ENCODE measurements at regions not wholly inside any gene's neighbourhood (a gene's known extent, or its start where the extent isn't known, plus 50 kb on each side); places are given as distances from the start of the nearest gene placed in this dataset.

DNA sequence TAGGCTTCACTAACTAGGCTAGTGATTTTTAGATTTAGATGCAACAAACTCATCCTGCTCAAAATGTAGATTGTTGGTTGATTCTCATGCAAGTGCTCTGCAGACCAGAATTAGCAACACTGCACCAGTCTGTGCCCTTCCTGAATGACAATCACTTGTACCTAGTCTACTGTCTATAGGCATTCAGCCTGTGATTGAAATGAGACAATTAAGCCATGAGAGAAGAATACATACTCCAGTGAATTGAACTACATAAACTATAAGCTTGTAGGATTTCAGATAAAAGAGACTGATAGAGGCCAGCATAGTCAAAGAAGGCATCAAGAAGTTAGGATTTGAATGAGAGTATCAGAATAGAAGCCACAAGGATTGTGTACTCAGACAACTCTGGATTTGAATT, 138.3 kb upstream of the NRXN1 start:
- DNase-seq (ENCODE audit: low read depth), result no peak
- TF ChIP-seq, protein P1, sequence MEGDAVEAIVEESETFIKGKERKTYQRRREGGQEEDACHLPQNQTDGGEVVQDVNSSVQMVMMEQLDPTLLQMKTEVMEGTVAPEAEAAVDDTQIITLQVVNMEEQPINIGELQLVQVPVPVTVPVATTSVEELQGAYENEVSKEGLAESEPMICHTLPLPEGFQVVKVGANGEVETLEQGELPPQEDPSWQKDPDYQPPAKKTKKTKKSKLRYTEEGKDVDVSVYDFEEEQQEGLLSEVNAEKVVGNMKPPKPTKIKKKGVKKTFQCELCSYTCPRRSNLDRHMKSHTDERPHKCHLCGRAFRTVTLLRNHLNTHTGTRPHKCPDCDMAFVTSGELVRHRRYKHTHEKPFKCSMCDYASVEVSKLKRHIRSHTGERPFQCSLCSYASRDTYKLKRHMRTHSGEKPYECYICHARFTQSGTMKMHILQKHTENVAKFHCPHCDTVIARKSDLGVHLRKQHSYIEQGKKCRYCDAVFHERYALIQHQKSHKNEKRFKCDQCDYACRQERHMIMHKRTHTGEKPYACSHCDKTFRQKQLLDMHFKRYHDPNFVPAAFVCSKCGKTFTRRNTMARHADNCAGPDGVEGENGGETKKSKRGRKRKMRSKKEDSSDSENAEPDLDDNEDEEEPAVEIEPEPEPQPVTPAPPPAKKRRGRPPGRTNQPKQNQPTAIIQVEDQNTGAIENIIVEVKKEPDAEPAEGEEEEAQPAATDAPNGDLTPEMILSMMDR (conservative IDR thresholded peaks at IDR 0.05; ENCODE audit: control insufficient read depth, insufficient read depth, low read depth, low read length), result no peak
- H3K4me3 ChIP-seq (ENCODE audit: control insufficient read depth, low read depth, low read length), result no peak overlapping the region

DNA sequence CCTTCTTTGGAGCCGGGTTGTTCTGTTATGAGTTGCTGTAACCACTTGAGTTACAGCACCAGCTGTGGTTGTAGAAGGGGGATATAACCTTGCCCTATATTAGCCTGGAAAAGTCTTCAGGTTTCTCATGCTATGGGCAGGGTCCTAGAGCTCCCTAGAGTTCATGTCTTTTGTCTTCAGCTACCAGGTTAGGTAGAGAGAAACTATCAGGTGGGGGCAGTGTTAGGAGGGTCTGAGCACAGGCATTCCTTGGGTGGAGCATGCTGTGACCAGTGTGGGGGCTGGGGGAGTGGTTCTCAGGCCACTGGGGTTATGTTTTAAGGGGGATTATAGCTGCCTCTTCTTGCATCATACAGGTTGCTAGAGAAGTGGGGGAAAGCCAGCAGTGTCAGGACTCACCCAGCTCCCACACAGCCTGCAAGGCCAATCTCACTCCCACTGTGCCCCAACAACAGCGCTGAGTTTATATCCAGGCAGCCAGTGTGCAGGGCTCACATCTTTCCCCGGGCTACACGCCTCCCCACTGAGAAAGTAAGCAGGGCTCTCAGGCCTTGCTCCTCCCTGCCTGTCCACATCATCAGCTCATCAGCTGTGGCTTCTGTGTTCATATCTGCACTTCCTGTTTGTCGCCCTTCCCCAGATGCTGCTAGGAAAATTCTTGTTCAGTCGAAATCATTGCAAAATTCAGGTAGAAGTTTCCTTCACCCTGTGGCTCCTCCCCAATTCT, 133.8 kb upstream of the NRXN1 start:
- no peak overlapping the region for H3K4me3 ChIP-seq (ENCODE audit: control insufficient read depth, low read depth, low read length)
- no peak for DNase-seq (ENCODE audit: low read depth)
- TF ChIP-seq, protein P1 (conservative IDR thresholded peaks at IDR 0.05; ENCODE audit: control insufficient read depth, insufficient read depth, low read depth, low read length), result no peak

DNA sequence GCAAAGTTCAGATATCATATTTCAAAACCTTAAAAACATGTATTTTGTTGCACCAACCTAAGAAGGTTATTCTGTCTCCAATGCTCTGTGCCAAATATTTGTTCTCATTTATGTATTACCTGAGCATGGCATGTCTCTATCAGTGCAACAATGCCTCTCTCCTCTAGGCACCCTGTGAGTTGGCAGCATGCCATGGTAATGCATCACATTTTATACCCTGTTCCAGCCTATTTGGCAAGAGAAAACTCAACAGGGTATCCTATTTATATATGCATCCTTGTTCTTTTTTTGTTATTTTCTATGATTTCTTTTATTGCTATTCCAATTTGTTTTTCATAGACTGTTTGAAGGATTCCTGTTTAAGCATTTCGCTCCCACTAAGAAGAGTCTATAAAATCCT, 126.3 kb upstream of the NRXN1 start:
- TF ChIP-seq, protein P1 (conservative IDR thresholded peaks at IDR 0.05; ENCODE audit: control insufficient read depth, insufficient read depth, low read depth, low read length), result no peak
- H3K4me3 ChIP-seq (ENCODE audit: control insufficient read depth, low read depth, low read length), result no peak overlapping the region
- no peak for DNase-seq (ENCODE audit: low read depth)

DNA sequence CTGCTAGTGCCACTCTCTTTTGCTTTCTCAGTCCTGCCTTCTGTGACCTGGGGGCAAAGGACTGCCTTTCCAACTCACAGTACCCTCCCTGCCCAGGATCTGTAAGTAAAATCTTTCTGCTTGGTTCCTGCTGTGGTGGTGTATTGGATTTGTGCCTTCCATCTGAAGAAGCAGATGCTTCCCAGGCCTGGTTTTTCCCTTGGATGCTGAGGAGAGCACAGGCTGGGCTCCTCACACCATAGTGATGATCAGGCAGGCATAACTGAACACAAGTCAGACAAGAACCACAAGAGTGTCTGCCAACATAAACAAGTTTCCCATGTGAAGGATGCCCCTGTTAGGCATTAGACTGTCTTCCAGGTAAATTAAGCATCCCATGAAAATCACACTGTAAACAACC, 121.3 kb upstream of the NRXN1 start:
- no peak overlapping the region for H3K4me3 ChIP-seq (ENCODE audit: control insufficient read depth, low read depth, low read length)
- no peak for DNase-seq (ENCODE audit: low read depth)
- TF ChIP-seq, protein P1 (conservative IDR thresholded peaks at IDR 0.05; ENCODE audit: control insufficient read depth, insufficient read depth, low read depth, low read length), result no peak

DNA sequence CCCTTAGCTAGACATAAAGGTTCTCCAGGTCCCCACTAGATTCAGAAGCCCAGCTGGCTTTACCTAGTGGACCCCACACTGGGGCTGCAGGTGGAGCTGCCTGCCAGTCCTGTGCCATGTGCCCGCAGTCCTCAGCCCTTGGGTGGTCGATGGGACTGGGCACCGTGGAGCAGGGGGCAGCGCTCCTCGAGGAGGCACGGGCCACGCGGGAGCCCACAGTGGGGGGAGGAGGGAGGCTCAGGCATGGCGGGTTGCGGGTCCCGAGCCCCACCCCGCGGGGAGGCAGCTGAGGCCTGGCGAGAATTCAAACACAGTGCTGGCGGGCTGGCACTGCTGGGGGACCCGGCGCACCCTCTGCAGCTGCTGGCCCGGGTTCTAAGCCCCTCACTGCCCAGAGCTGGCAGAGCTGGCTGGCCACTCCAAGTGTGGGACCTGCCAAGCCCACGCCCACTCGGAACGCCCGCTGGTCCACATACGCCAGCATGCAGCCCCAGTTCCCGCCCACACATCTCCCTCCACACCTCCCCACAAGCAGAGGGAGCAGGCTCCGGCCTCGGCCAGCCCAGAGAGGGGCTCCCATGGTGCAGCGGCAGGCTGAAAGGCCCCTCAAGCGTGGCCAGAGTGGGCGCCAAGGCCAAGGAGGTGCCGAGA, 119.7 kb upstream of the NRXN1 start:
- H3K4me3 ChIP-seq (ENCODE audit: control insufficient read depth, low read depth, low read length), result no peak overlapping the region
- no peak for DNase-seq (ENCODE audit: low read depth)
- TF ChIP-seq, protein P1 (conservative IDR thresholded peaks at IDR 0.05; ENCODE audit: control insufficient read depth, insufficient read depth, low read depth, low read length), result no peak

DNA sequence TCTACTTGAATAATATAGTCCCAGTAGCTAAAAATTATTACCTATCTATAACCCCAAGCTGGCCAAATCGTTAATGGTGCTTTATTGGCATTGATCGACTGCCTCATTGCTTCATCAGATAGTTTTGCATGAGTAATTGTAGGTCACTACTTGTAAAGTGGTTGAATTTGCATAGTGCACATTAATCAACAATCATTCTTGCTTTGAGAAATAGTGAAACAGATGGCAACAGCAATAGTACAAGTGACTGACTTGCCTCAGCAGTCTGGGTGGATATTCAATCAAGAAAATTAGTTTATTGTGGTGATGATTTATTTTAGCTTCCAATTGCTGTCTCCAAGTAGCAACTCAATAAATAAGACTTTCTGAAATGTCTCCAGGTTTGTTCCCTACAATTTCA, 117.8 kb upstream of the NRXN1 start:
- TF ChIP-seq, protein P1 (conservative IDR thresholded peaks at IDR 0.05; ENCODE audit: control insufficient read depth, insufficient read depth, low read depth, low read length), result no peak
- no peak overlapping the region for H3K4me3 ChIP-seq (ENCODE audit: control insufficient read depth, low read depth, low read length)
- no peak for DNase-seq (ENCODE audit: low read depth)
